GM12878 (cell line): ENCODE measurements at regions not wholly inside any gene's neighbourhood (a gene's known extent, or its start where the extent isn't known, plus 50 kb on each side); places are given as distances from the start of the nearest gene placed in this dataset.

Experiments
- CHD2 ChIP-seq: IDR thresholded peaks from 2 replicates; pipeline ENCODE4 v1.6.1; 2011; ENCODE audit warnings: low read depth, low read length, improper control_type of control experiment, borderline replicate concordance
- CREB1 ChIP-seq: IDR thresholded peaks from 2 replicates; pipeline ENCODE4 v1.6.1; 2012; ENCODE audit warnings: low read depth, mild to moderate bottlenecking, inconsistent platforms
- CREM ChIP-seq: IDR thresholded peaks from 2 replicates; pipeline ENCODE4 v1.6.1; 2014; ENCODE audit warnings: antibody characterized with exemption, low read depth
- ELK1 ChIP-seq: IDR thresholded peaks from 2 replicates; pipeline ENCODE4 v1.6.1; 2012; ENCODE audit warnings: low read depth, low read length, improper control_type of control experiment
- HDAC6 ChIP-seq: fragments of 200-600 bp; sonication (generic); IDR thresholded peaks from one replicate; pipeline ENCODE4 v1.8.0; 2017; ENCODE audit warnings: antibody characterized with exemption; ENCODE audit not compliant: unreplicated experiment
- IRF5 ChIP-seq: fragments of 450-650 bp; IDR thresholded peaks from 2 replicates; pipeline ENCODE4 v1.6.1; 2017; ENCODE audit warnings: borderline replicate concordance
- MAX ChIP-seq: IDR thresholded peaks from 2 replicates; pipeline ENCODE4 v1.6.1; 2012; ENCODE audit warnings: low read depth, low read length, improper control_type of control experiment
- MYC ChIP-seq: IDR thresholded peaks from 2 replicates; pipeline ENCODE4 v1.6.1; 2011; ENCODE audit warnings: mild to moderate bottlenecking, low read length, moderate library complexity, inconsistent platforms; ENCODE audit not compliant: insufficient read depth, insufficient replicate concordance, insufficient read length, severe bottlenecking
- RELA ChIP-seq: fragments of 450-650 bp; IDR thresholded peaks from 2 replicates; pipeline ENCODE4 v1.8.0; 2014; ENCODE audit warnings: borderline replicate concordance; ENCODE audit not compliant: partially characterized antibody
- RELB ChIP-seq: fragments of 450-650 bp; IDR thresholded peaks from 2 replicates; pipeline ENCODE4 v1.6.1; 2017; ENCODE audit warnings: low read depth, mild to moderate bottlenecking, moderate library complexity
- RFX5 ChIP-seq: IDR thresholded peaks from 2 replicates; pipeline ENCODE4 v1.6.1; 2011; ENCODE audit warnings: low read depth, low read length, improper control_type of control experiment
- RUNX3 ChIP-seq: IDR thresholded peaks from 2 replicates; pipeline ENCODE4 v1.6.1; 2012; ENCODE audit warnings: low read length, inconsistent platforms
- SMC3 ChIP-seq: IDR thresholded peaks from 2 replicates; pipeline ENCODE4 v1.6.1; 2011; ENCODE audit warnings: low read length, improper control_type of control experiment, borderline replicate concordance
- SREBF2 ChIP-seq: IDR thresholded peaks from 2 replicates; pipeline ENCODE4 v1.6.1; 2012; ENCODE audit warnings: mild to moderate bottlenecking, low read length
- STAT3 ChIP-seq: IDR thresholded peaks from 2 replicates; pipeline ENCODE4 v1.6.1; 2011; ENCODE audit warnings: low read depth, low read length, improper control_type of control experiment
- TBL1XR1 ChIP-seq: IDR thresholded peaks from 2 replicates; pipeline ENCODE4 v1.6.1; 2012; ENCODE audit warnings: low read depth, low read length, improper control_type of control experiment
- USF1 ChIP-seq: IDR thresholded peaks from 2 replicates; pipeline ENCODE4 v1.6.1; 2011; ENCODE audit warnings: borderline replicate concordance, low read depth, mild to moderate bottlenecking, moderate library complexity, mixed read lengths, low read length; ENCODE audit not compliant: insufficient read depth; ENCODE audit errors: extremely low read length
- WRNIP1 ChIP-seq: IDR thresholded peaks from 2 replicates; pipeline ENCODE4 v1.6.1; 2011; ENCODE audit warnings: low read depth, low read length, improper control_type of control experiment, borderline replicate concordance
- ZBTB33 ChIP-seq: fragments of 450-650 bp; IDR thresholded peaks from 2 replicates; pipeline ENCODE4 v1.6.1; 2017; ENCODE audit warnings: mild to moderate bottlenecking
- ZNF384 ChIP-seq: IDR thresholded peaks from 2 replicates; pipeline ENCODE4 v1.6.1; 2012; ENCODE audit warnings: low read depth, mild to moderate bottlenecking, low read length, improper control_type of control experiment, borderline replicate concordance
- ZSCAN29 ChIP-seq: fragments of 450-650 bp; IDR thresholded peaks from 2 replicates; pipeline ENCODE4 v1.6.1; 2017; ENCODE audit warnings: mild to moderate bottlenecking, moderate library complexity

- no peak; the same call in 1 of the 2 replicates for TF ChIP-seq IRF5
- TF ChIP-seq RELA = peak; percentile 64
- no peak for TF ChIP-seq ELK1
- peak; percentile 94 for TF ChIP-seq RUNX3
- no peak for TF ChIP-seq HDAC6
- no peak for TF ChIP-seq MAX
- no peak for TF ChIP-seq ZBTB33
- TF ChIP-seq CREM = peak; percentile 97
- no peak for TF ChIP-seq SMC3
- no peak for TF ChIP-seq TBL1XR1
- peak; percentile 92 for TF ChIP-seq CHD2
- TF ChIP-seq SREBF2 = no peak
- TF ChIP-seq MYC = no peak
- no peak; the same call in none of the 2 replicates for TF ChIP-seq STAT3
- TF ChIP-seq RFX5 = 0 out of 2 replicates have a peak, but pooled peaks have one; percentile 23
- TF ChIP-seq USF1 = no peak
- 0 out of 2 replicates have a peak, but pooled peaks have one; percentile 58 for TF ChIP-seq WRNIP1
- TF ChIP-seq ZNF384 = no peak
- peak; percentile 98 for TF ChIP-seq RELB
- TF ChIP-seq ZSCAN29 = peak; percentile 85; the same call in 1 of the 2 replicates
- peak; percentile 92 for TF ChIP-seq CREB1
These were observed 56.2 kb upstream of the PREP start (continued) for GRCh38 chr6:105459049-105459448.
